Stimulated activated CD4-positive, alpha-beta T cell treated with anti-CD3 and anti-CD28 coated beads, TNF-alpha, amount 100 ng/mL, for 24 hours (primary cell): ENCODE measurements at regions not wholly inside any gene's neighbourhood (a gene's known extent, or its start where the extent isn't known, plus 50 kb on each side); places are given as distances from the start of the nearest gene placed in this dataset.
"Not testable (repeated sequence)": the region's sequence is repeated elsewhere in the genome, so short reads cannot be mapped to it uniquely, and the experiment has no call there.

ENCODE experiments used
- DNase-seq, 3 experiments: peaks; one replicate each; pipeline ENCODE4 v3.0.0-alpha.2; 2020; ENCODE audit warnings: low read depth in 3 of 3

- no peak for DNase-seq
These were observed 66.7 kb upstream of the MYO3A start for GRCh38 chr10:25867321-25867720.

- no peak for DNase-seq
These were observed 64.9 kb upstream of the MYO3A start for GRCh38 chr10:25869067-25869591.

- no peak for DNase-seq
These were observed 64.4 kb upstream of the MYO3A start for GRCh38 chr10:25869609-25870008.

GRCh38 chr10:25874402-25874801 lies 59.6 kb upstream of the MYO3A start:
- DNase-seq = not testable (repeated sequence)

GRCh38 chr10:25875556-25876165 lies 58.4 kb upstream of the MYO3A start:
- peak; percentile 31 to 59 (median 40) for DNase-seq

- no peak for DNase-seq
These were observed 56.7 kb upstream of the MYO3A start for GRCh38 chr10:25877296-25877695.
